Activated CD4-positive, CD25-positive, alpha-beta regulatory T cell treated with anti-CD3 and anti-CD28 coated beads, Interleukin-2, amount 50 U/mL, for 24 hours (primary cell): ENCODE measurements at regions not wholly inside any gene's neighbourhood (a gene's known extent, or its start where the extent isn't known, plus 50 kb on each side); places are given as distances from the start of the nearest gene placed in this dataset.
"Not testable (repeated sequence)": the region's sequence is repeated elsewhere in the genome, so short reads cannot be mapped to it uniquely, and the experiment has no call there.

Source experiments
- ATAC-seq, 2 donors: fragments of 150-1000 bp; cut with Tn5 transposase; one replicate each; pipeline ENCODE4 v1.10.0; 2021; ENCODE audit warnings: mild to moderate bottlenecking in 1 of 2, moderate library complexity in 1 of 2

DNA sequence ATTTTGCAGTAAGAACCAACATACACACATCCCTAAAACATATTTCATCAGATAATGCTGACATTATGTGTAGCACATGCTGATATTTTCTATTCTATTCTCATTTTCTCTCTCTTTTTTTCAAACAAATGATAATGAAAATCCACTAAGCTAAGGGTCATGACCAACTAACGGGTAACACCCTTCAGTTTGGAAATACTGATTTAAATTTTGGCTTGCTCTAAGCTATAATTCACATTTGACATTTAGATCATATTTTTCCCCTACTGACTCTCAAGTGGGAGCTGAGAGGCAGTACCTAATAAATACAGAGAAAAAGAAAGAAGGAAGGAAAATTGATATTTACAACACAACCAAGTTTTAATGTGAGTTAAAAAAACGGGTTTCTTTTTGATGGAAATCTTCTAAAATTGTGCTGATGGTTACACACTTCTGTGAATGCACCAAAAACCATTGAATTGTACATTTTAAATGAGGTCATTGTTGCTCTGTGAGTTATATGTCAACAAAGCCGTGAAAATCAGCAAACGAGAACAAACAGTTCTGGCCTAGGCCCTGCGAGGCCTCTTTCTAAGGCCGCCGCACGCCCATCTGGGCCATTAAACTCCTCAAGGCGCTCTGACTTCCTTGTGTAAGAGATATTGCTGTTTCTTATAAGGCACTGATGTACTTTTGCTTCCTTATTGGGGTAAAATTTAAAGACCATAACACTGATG is 124.2 kb downstream of the GALR1 start:
- ATAC-seq = no peak

DNA sequence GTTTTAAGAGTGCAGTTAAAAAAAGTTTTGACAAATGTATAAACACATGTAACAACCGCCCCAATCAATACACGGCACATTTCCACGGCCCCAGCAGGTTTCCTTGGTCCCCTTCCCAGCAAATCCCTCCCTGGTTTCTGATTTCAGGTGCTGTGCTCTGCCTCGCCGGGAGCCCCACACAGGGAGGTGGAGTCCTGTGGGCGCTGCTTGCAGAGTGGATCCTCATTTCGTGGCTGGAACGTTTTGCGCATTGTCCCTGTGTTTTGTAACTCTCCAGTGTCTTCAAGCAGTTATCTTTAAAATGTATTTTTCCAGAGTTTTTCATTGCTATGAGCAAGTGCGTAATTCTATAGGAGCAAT is 124.8 kb downstream of the GALR1 start:
- ATAC-seq = no peak

DNA sequence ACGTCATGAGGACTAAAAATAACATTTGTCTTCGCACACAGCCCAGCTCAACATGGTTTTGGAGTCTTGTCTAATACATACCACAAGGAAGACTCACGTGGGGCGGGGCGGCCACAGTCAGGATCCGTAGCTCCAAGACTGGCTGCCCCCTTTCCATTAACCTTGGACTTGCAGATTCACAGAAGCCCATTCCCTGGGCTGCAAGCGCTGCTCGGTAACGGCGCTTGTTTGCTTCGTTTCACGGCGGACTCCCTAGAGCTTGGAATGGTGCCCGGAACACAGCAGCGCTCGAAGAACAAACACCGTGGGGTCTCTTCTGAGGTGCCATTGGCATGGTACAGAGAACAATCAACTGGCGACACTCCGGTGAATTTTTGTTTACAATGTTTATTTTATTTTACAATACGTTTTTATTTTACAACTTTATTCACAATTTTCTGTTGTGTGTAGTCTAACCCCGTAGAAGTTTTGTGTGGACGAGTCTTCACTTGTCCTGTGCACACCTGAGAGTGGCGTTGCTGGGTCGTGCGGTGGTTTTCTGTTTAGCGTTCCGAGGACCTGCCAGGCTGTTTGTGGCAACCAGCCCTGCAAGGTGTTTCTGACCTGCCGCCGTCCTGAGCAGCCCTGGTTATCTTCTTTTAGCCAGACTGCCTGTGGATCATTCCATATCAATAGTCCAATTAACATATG is 126.5 kb downstream of the GALR1 start:
- no peak for ATAC-seq

DNA sequence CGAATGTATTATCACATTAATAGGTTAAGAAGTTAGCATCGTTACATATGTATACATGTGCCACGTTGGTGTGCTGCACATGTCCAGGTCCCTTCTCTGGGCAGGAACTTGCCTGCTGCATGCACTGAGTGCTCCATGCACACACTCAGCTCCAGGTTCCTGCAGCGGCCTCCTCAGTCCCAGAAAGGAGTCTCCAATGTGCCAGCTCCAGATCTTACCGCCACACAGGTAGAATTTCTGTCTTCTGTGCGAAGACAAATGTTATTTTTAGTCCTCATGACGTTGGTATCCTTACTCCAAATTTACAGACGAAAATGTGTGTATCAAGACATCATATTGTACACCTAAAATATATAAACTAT is 127.1 kb downstream of the GALR1 start:
- no peak for ATAC-seq

- no peak for ATAC-seq
Observed at GRCh38 chr18:77377813-77378212, 128.2 kb downstream of the GALR1 start.

DNA sequence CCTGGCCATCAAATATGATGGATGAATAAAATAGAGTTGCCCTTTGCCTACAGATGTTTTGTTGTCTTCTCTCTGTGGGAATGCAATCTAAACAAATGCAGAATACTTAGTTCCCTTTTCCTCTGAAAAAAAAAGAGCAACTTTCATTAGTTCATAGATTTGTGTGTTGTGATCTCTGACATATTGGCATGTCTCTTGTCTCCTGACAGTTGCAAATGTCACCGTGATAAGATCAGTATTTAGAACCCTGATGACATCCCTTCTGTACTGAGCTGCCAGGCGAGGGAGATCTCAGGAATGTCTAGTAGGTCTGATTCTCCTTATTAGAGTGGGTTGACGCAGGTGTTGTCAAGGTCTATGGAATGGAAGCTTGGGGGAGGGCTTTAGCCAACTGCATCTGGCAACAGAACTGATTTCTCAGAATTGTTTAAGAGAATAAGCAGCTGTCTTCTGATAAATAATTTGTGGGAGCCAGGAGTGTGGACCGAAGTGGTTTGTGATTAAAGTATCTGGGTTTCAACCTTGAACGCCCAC is 130.4 kb downstream of the GALR1 start:
- no peak for ATAC-seq

- no peak for ATAC-seq
Observed at GRCh38 chr18:77380695-77381094, 131.0 kb downstream of the GALR1 start.

DNA sequence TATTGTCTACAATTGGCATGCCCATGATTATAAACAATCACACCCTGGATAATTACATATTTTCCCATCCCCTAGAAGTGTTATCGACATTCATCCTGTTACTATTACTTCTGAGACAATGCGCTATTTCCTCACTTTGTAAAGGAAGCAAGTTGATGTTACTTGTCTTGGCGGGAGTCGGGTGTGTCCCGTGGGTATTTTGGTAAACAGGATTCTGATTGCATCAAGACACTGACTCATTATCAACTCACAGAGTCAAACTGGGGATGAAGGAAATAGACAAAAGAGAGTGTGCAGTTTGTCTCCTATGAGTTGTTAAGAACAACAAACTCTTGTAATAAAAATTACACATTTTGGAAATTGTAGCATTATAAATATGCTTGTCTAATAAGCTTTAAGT is 142.7 kb downstream of the GALR1 start:
- no peak for ATAC-seq

DNA sequence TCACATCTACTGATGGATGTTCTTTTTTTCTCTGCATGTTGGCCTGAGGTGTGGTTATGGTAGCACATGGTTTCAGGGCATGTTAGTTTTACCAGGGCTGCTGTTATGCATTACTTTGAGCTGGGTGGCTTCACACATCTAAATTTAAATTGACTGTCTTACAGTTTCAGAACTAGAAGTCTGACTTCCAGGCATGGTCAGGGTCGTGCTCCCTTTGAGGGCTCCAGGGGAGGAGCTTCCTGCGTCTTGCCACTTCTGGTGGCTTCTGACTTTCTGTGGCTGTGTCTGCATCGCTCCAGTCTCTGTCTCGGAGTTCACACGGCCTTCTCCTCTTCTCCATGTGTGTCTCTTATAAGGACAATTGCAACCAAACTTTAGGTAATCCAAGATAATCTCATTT is 143.9 kb downstream of the GALR1 start:
- no peak for ATAC-seq

DNA sequence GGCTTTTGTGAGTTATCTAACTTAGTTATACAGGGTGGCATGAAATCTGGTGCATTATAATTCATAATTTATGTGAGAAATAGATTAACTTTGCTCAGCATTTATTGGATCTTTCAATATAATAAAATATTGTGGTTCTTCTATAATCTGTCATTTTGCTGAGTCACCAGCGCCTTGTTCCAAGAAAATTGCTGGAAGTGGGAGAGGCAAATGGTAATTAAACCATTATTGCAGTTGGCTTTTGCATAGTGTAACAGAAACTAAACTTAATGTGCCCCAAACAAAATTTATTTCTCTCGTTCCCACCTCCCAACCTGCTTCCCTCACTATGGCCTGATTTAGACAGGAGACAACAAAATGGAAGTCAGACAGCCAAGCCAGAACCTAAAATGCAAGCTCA is 146.3 kb downstream of the GALR1 start:
- ATAC-seq = no peak

- no peak for ATAC-seq
Observed at GRCh38 chr18:77397056-77397455, 147.4 kb downstream of the GALR1 start.

GRCh38 chr18:77397617-77398016 is 148.0 kb downstream of the GALR1 start:
- ATAC-seq = no peak

DNA sequence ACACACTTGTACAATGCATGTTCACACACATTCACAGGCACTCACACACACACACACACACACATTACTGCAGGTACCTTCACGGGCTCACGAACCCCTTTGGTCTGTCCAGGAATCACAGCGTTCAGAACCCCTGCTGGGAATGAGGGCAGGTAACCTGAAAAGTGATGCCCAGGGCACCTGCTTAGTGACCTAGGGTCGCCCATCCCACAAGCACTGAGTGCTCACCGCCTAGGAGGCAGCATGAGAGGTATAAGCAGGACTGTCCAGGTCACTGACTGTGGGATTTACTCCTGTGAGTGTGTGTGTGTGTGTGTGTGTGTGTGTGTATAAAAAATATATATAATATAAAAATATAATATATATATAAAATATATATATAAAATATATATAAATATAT is 150.9 kb downstream of the GALR1 start:
- ATAC-seq = no peak

- ATAC-seq = no peak
Observed at GRCh38 chr18:77401173-77401572, 151.5 kb downstream of the GALR1 start.

DNA sequence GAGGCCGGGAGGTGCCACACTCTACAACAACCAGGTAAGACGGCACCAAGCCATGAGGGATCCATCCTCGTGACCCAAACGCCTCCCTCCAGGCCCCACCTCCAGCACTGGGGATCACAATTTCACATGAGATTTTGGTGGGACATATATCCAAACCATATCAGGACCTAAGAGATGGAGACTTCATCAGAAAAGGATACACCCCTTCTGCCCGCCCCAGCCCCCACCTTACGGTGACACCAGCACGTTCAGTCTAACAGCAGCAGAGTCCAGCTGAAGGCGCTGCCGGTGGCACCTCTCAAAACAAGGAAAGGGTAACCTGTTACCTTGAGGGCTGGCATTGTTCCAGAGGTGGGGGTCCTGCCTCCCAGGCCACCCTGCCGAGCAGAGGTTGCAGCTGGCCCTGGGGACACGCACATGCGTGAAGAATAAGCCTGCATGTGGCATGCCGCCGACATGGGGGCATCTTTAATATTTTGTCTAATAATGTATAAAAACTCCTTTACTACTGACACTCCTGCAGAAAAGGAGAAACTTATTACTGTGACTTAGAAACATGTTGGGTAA is 154.4 kb downstream of the GALR1 start:
- no peak for ATAC-seq

DNA sequence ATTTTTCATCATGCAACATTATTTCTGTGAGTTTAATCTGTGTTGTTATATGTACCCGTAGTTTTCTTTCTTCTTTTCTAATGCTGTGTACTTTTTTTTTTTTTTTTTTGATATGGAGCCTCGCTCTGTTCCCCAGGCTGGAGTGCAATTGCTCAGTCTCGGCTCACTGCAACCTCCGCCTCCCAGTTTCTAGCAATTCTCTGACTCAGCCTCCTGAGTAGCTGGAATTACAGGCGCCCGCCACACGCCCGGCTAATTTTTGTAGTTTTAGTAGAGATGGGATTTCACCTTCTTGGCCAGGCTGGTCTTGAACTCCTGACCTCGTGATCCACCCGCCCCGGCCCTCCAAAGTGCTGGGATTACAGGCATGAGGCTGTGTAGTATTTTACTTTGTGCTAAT is 155.4 kb downstream of the GALR1 start:
- ATAC-seq = no peak

- ATAC-seq = no peak
Observed at GRCh38 chr18:77407733-77408132, 158.1 kb downstream of the GALR1 start.

- not testable (repeated sequence) for ATAC-seq
Observed at GRCh38 chr18:77421546-77421945, 171.9 kb downstream of the GALR1 start.

- ATAC-seq = no peak
Observed at GRCh38 chr18:77422974-77423867, 173.6 kb downstream of the GALR1 start.

DNA sequence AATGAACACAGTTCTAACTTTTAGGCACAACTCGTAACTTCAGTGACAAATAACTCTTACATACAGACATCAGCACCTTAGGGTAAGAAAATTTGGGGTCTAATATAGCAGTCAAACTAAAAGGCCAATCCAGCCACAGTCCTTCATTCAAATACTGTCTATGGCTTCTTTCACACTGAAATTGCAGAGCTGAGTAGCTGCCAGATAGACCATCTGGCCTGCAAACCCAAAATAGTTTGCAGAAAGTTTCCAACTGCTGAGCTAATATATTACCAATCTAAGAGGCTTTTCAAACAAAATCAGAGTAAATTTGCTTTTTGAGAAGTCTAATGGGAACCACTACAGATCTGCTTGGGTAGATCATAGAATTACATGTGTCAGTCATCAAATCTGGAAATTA is 183.4 kb downstream of the GALR1 start:
- ATAC-seq = no peak

DNA sequence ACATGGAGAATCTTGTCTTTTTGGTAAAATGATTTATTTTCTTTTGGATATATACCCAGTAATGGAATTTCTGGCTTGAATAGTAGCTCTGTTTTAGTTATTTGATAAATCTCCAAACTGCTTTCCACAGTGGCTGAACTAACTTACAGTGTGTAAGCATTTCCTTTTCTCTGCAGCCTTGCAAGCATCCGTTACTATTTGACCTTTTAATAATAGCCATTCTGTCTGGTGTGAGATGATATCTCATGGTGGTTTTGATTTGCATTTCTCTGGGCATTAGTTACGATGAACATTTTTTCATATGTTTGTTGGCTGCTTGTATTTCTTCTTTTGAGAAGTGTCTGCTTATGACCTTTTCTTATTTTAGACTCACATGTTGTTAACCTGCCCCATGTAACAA is 190.2 kb downstream of the GALR1 start:
- ATAC-seq = no peak

- ATAC-seq = no peak
Observed at GRCh38 chr18:77442393-77442792, 192.7 kb downstream of the GALR1 start.

GRCh38 chr18:77444385-77444784 is 194.7 kb downstream of the GALR1 start:
- ATAC-seq = no peak
